HG02623 (cell line): ENCODE measurements at regions not wholly inside any gene's neighbourhood (a gene's known extent, or its start where the extent isn't known, plus 50 kb on each side); places are given as distances from the start of the nearest gene placed in this dataset.
"Not testable (repeated sequence)": the region's sequence is repeated elsewhere in the genome, so short reads cannot be mapped to it uniquely, and the experiment has no call there.

Source experiments
- ATAC-seq: cut with Tn5 transposase; IDR thresholded peaks from one replicate; pipeline ENCODE4 v1.9.1; 2021; ENCODE audit warnings: moderate library complexity; ENCODE audit not compliant: unreplicated experiment

DNA sequence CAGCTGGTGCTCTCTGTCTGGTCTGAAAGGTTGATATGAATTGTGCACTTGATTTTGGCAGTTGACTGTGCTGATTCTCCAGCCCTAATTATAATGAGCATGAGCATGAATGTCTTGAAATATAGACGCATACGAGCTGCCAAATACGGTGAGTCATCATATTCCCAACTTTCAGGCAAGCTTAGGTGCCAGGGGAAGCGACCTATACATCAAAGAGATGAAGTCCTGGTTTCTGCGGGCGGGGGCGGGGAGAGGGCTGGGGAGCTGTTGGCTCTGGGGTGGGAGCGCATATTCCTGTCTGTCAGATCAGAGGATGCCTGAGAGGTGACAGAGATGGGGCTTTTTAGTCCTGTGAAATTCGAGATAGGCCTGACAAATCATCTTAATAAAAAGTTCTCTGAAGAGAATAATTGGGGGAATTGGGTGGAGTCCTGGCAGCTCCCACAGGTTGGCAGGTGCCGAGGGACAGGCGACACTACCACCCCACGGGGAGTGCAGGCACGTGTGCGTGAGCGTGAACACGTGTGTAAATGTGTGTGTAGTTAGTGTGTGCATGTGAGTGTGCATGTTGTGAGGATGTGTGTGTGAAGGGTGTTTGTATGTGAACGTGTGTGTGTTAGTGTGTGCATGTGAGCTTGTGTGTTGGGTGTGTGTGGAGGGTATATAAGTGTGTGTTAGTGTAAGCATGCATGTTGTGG, 865.3 kb downstream of the TBC1D22A start:
- ATAC-seq: no peak

DNA sequence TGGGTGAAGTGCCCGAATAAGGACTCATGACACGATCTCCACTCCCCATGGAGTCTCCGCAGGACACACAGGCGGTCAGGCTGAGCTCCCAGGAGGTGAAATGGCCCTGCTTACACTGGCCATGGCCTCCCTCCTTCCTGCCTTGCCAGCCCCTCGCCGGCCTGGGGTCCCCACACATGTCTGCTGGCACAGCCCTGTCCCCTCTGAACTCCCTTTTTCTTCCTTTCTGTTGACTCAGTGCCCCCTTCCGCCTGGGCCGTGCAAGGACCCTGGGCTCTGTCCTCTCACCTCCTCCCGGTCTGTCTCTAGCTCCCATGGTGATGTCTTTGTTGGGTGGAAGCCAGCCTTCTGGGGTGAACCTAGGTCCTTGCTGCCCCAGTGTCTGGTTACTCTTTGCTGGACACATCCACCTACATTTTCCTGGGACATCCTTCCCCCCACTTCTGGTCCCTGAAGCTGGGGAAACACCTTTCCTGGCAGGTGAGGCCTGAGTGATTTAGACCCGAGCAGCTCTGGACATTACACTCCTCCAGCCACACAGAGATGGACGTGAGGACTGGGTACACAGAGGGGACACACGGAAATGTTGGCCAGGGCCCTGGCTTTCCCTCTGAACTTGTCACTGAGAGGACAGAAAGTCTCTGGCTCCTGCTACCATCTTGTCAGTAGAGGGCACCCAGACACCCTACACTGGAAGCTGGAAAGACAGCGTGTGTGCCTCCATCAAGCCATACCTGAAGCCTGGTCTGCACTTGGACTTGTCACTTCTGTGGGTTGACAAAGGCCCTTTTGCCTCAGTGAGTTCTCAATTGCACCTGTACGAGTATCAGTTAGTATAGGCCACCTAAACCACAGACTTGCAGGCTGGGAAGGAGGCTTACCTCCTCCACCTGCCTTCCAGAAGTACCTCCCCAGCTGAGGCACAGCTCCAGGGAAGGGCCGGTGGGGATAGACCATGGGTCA, 864.3 kb downstream of the TBC1D22A start:
- ATAC-seq: no peak

DNA sequence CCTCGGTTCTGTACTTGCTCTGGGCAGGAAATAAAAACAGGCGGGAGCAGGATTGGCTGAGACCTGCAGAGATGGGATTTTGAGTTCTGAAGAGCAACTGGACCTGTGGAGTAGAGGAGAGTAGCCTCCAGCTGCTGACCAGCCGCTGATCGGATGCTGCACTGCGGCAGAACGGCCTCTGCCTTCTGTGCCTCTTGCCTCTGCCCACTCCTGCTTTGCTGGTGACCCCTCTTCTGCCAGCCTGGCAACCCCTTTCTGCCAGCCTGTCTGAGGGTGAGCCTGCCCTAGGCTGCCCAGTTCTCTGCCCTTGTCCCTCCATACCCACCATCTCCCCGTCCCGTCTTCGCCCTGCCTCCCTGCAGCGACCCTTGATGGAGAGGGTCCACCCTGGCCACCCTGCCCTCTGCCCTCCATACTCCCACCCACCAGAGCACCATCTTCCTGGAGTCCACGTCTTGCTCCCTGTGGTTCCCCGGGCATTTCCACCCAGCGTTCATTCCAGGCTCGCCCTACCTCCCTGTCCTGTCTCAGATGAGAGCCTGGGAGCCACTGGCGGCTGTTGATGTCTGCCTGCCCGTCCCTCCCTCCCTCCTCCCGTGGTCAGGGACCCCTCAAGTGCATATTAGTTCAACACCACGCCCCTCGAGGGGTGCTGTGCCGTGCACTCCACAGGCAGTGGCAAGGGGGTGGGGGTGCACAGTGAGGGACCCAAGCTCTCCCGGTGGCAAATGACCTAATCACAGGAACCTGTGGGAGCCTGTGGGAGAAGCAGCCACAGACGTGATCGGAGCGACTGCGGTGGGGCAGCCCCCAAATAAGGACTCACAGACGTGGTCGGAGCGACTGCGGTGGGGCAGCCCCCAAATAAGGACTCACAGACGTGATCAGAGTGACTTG, 863.3 kb downstream of the TBC1D22A start:
- no peak for ATAC-seq

DNA sequence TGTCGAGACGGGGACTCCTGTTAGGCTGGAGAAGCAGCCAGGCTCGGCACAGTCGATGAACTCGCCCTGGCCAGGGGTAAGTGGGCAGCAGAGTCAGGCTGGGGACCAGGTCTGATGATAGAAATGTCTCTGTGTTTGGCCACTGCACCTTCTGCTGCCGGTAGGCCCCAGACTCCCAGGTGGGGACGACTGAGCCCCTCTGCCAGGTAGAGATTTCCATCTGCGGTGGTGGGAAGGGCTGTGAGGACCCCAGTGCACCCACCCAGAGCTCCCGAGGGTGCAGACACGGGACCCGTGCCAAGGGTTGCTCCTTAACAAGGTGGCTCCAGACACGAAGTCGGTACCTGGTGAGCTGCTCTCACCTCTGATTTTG, 862.5 kb downstream of the TBC1D22A start:
- no peak for ATAC-seq

DNA sequence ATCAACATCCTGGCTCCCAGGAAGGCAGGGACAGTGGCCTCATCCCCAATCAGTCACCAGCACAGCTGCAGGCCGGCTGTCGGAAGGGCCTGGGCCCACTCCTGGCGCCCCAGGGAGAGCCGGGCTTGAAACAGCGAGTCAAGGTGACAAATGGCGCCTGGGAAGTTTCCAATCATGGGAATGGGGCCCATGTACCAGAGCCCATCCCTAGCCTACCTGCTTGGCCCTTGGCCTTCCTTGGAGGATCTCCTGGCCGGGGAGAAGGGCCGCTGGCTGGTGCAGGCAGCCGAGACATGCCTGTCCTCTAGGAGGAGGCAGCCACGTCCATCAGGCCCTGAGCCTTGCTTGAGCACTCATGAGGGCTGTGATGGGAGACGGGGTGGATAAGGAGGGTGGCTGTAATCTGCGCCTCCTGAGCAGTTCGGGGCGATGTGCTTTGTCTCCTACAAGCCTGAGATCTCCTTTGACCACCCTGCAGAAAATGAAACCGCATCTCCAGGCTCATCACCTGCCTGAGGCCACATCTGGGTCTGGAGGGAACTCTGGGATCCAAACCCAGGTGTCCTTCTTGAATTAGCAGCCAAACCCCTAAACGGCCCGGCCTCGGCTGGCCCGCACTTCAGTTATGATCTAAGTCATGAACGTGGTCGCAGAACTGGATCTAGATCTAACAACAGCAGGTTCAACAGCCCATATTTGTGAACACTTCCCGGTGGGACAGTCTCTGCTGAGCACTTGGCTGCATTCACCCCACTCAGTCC, 862.0 kb downstream of the TBC1D22A start:
- ATAC-seq: no peak

DNA sequence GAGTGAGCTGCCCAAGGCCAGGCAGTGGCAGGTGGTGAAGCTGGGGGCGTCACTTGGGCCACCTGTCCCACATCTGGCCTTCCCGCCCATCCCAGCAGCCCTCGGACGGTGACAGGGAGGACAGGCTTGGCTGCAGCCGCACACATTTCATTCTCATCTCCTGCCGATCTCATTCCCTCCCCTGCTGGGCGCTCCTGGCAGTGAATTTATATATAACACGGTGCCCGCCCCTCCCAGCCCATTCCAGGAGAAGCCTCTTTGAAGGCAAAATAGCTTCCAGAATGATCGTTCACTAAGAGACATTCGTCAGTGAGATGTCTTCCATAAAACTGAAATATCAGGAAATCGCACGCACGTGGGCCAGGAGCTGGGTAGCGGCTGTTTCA, 861.3 kb downstream of the TBC1D22A start:
- no peak for ATAC-seq

DNA sequence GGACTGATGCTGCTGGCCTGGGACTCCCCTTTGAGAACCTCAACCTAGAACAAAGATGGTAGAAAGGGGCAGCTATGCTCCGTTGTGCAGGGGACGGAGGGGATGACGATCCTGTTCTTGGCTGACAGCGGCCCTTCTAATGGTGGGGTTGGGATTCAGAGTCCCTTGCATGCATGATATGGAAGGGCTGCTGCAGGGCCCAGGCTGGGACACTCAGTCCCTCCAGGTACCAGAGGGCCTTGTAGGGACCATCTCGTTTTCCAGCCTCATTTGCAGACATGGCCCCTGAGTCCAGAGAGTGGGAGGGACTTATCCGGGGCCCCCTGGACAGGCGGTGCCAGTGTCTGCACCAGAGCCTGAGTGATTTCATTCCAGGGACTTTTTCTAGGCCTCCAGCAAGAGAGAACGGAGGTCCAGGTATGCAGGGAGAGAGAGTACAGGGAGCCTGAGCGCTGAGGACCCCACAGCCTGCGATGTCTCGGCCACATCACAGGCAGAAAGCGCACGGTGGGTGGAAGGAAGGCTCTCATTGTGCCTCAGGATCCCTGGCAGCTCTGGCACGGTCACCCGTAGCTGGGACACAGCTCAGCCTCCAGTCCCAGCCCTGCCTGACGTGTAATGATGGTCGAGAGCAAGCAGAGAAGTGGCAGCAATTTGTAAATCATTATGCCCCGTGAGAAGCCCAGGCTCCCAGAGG, 860.8 kb downstream of the TBC1D22A start:
- no peak for ATAC-seq

DNA sequence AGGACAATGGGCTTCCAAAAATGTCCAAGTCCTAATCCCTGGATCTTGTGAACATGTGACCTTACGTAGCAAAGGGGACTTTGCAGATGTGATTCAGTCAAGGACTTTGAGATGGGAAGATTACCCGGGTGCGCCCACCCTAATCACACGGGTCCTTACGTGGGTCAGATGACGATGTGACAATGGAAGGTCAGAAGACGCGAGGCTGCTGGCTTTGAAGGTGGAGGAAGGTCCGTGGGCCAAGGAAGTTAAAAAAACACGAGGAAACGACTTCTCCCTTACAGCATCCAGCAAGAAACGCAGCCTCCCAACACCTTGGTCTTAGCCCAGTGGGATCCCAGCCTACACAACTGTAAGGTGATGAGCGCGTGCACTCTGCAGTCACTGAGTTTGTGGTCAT, 860.1 kb downstream of the TBC1D22A start:
- ATAC-seq: no peak

DNA sequence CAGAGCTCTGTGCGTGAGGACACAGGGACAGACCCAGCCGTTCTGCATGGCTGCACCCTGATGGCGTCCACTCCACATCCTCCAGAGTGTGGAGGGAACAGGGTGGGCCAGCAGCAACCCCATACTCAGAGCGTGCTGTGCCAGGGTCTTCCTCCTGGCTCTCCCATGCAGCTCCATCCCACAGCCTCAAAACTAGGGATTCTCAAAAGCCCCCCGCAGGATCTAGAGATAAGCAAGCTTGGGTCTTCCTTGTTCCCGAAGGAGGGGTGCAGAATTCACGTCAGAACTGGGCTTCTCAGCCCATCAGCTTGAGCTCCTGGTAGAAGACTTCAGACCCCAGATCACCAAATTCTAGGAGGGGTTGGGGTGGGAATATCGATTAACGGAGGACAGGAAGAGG, 858.8 kb downstream of the TBC1D22A start:
- ATAC-seq: no peak

DNA sequence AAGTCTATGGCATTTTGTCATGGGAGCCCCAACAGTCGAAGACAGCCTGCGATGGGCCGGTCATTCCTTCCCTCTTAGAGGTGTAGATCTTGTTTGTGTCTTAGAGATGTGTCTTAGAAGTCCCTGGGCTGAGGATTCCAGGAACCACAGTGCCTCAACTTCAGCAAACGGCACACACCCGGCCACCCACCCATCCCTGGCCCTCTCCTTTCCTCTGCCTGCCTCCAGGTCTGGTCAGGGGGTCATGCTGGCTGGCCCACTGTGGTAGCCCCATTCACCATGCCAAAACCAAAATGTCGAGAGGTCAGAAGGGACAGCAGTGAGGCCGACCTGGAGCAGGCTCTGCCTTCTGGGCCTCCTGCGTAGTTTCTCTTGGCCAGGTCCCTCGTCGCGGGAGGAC, 857.9 kb downstream of the TBC1D22A start:
- ATAC-seq: no peak

DNA sequence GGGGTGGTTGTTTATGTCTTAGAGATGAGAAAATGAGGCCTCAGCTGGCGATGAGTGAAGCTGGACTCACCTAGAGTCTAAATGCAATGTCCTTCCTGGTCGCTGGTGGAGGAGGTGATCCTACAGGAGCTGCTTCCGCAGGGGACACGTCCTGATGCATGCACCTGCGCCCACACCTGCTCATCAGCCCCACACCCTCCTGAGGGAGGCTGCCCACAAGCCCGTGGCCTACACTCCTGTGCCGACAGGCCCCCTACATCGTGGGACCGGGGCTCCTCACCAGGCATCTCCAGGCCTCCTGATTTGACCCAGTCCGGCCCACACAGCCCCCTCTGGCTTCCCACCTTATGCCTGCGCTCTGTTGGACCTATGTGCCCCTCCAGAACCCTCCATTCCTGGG, 857.2 kb downstream of the TBC1D22A start:
- ATAC-seq: no peak

DNA sequence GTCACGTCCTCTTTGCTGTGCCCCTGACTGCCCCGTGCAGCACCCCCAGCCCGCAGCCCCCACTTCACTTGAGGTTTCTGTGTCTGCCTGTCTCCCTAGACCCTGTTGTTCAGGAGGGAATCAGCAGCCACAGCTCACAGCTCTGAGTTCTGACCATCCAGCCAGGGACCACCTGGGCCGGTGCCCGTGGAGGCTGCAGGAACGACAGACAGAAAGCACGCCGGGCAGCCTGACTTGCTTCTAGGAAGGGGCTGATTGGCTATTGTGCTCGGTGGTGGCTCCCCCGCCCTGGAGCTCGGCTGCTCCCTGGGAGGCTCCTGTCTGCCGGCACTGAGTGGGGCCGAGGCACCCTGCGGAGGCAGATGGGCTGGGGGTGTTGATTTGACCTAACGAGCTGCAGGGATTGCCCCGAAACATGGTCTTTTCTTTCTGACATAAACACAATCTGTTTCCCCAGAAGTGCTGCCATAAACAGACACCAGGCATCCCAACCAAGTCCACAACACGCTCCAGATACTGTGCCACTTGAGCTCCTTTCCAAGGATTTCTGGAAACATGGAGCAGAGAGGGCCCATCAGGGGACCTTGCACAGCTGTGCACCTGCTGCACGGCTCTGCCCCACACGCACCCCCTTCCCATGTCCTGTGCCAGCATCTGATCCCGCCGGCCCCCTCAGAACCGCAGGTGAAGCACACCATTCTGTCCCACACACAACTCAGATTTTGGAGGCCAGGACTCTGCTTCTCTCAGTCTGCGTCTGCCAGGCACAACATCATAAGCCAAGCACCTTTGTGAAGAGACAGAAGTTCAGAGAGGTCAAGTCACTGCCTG, 855.9 kb downstream of the TBC1D22A start:
- ATAC-seq: no peak

DNA sequence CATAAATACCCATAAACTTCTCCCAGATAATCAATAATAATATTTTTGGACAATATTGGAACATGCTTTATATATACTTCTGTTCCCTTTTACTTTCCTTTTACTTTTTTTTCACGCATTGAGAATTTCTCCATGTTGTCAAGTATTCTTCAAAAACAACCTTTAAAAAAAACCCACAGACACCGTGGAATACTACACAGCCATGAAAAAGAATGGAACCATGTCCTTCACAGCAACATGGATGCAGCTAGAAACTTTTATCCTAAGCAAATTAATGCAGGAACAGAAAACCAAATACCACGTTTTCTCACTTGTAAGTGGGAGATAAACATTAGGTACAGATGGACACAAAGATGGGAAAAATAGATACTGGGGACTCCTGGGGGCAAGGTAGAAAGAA, 854.7 kb downstream of the TBC1D22A start:
- no peak for ATAC-seq

DNA sequence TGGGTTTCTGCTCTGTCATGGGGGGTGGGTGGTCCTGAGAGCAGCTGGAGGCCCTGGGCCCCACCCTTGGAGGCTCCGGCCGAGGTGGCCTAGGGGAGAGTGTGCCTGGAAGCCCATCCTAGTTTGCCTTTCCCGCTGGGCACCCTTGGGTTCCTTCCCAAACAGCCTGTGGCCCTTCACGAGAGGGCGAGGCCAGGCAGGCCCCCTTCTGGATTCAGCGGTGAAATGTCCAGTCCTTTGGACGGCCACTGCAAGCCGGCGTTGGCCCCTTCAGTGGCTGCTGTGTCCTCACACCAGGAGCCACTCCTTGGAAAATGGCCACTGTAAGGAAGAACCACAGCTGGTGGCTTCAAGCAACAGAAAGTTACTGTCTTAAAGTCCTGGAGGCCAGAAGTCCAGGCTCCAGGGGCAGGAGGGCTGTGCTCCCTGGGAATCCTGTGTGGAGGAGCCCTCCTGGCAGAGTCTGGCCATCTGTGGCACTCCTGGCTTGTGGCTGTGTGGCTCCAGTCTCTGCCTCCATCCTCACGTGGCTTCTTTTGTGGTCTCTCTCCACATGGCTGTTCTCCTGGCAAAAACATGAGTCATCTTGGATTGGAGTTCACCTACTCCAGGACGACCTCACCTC, 854.1 kb downstream of the TBC1D22A start:
- no peak for ATAC-seq

DNA sequence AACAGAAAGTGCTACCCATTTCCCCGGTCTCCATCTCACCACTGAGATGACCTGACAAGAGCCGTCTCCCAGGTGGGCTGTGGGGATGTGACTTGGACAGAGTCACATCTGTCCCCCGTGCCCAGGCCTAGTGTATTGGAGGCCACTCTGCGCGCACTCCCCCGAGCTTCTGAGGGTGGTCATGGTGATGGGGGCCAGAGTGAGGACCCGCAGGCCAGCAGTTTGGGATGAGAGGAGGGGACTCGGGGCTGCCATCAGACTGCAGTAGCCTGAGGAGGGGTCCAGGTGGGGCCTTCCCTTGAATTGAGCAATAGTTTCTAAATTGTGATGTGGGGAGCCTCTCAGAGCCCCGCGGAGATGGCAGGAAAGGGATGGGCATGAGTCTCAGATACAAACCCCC, 852.6 kb downstream of the TBC1D22A start:
- ATAC-seq: no peak

DNA sequence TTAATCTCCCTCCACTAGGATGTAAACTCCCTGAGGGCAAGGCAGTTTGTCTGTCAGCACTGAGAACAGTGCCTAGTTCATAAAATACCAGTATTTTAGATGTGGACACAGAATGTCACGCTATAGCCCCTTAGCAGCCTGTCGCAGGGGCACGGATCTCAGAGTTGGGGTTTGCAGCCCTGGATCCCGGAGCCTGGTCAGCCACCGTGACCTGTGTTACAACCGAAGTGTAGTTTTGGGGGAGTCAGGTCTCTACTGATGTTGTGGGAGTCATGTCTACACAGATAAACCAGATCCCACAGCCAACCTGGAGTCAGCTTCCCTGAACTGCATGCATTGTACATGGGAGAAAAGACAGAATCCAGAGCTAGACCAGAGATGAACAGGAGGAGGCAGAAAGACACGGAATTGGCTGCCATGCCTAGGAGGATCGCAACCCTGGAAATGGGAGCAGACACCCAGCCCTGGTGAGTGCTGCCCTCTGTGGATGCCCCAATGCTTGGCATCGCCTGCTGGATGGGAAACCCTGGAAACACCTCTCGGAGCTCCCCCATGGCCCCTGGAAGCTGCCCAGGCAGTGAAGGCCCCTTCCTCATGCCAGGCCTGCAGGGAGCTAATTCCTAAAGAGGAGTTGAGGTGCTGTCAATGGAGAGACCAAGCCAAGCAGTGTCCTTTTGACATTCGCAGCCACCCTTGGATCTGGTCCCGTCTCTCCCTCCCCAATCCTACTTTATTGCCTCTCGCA, 851.3 kb downstream of the TBC1D22A start:
- no peak for ATAC-seq

DNA sequence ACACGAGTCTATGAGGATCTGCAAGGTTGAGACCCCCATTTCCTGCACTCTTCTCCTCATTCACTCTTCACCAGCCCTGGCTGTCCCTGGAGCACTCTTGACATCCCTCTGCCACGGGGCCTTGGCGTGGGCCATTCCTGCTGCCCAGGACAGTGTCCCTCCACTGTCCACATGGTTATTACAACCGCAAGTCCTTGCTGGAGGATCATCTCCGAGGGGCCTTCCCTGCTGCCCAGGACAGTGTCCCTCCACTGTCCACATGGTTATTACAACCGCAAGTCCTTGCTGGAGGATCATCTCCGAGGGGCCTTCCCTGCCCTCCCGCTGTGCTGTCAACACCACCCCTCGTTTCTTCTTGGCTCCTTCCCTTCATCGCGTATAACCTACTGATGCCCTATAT, 850.7 kb downstream of the TBC1D22A start:
- ATAC-seq: not testable (repeated sequence)

DNA sequence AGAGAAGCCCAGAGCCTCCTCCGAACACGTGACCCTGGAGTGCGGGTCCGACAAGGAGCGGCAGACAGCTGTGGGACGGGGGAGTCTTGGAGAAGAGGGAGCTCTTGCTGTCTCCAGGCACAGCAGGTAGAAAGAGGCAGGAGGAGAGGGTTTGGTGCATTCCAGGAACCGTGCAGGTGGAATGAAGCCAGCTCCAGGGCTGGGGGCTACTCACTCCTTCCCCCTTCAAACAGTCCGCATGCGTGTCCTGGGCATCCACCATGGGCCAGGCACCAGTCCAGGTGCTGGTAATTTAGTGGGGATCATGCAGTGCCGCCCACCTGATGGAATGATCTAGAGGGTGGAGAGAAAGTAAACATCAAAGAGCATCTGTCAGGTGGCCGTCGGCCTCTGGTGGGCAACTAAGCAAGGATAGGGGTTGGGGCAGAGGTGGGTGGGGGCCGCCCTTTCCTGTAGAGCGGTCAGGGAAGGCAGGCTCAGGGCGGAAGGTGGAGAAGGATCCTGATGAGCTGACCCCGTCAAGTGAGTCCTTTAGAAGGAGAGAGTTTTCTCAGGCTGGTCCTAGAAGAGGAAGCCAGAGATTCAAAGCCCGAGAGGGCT, 850.0 kb downstream of the TBC1D22A start:
- ATAC-seq: no peak
